GM06990 (cell line): ENCODE measurements at regions not wholly inside any gene's neighbourhood (a gene's known extent, or its start where the extent isn't known, plus 50 kb on each side); places are given as distances from the start of the nearest gene placed in this dataset.

Source experiments
- DNase-seq: peaks from one replicate; pipeline ENCODE4 v3.0.0-alpha.2; 2011; ENCODE audit not compliant: insufficient read length; ENCODE audit errors: extremely low read depth
- H3K27me3 ChIP-seq: replicated peaks from 2 replicates; pipeline ENCODE4 v1.6.0; 2011; ENCODE audit warnings: low read length; ENCODE audit not compliant: control insufficient read depth, insufficient read depth
- H3K36me3 ChIP-seq: 2 replicates; pipeline ENCODE4 v1.5.1; 2011; ENCODE audit warnings: low read length; ENCODE audit not compliant: control insufficient read depth, insufficient read depth
- H3K4me3 ChIP-seq: replicated peaks from 2 replicates; pipeline ENCODE4 v1.5.1; 2011; ENCODE audit warnings: low read depth, mild to moderate bottlenecking, control low read depth, low read length
- TF ChIP-seq, protein P1 (sequence below): IDR thresholded peaks from 2 replicates; pipeline ENCODE4 v1.5.1; 2011; ENCODE audit warnings: low read length, control low read depth, mild to moderate bottlenecking, inconsistent platforms; ENCODE audit not compliant: insufficient read depth, poor library complexity, severe bottlenecking

DNA sequence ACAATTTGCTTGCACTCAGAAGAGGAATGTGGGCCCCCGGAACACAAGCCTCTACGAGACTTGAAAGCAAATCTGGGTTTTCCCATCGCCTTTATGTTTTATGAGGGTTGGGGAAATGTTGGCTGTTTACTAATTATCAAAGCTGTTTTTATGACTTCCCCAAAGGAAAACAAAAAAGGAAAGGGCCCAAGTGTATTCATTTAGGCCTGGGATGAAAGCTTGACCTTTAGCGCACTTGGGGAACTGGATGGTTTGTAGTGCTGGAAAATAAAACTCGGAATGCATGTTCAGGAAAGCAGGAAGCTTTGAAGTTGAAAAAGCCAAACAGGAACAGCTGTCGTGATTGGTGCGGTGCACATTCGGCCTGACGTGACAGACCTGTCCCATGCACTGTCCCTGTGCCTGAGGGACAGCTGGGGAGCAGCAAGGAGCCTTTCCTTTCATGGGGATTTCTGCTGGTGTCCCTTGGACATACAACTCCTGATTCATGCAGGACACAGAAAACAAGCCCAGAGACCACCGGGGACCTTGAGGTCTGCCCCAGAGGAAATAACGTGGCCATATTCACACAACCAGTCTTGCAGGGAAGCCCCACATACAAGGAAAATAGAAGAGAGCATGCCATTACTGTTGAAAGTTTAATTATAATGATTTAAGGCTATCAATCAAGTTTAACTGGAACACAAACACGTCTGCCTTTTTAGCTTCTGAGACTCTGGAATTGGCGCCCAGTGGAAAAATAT is 169.7 kb upstream of the APCDD1 start:
- H3K36me3 ChIP-seq, result no peaks in the 10 kb centered on the region
- H3K27me3 ChIP-seq, result no peaks in the 10 kb centered on the region; the same call in 1 of the 2 replicates
- H3K4me3 ChIP-seq, result no peak overlapping the region
- TF ChIP-seq, protein P1, sequence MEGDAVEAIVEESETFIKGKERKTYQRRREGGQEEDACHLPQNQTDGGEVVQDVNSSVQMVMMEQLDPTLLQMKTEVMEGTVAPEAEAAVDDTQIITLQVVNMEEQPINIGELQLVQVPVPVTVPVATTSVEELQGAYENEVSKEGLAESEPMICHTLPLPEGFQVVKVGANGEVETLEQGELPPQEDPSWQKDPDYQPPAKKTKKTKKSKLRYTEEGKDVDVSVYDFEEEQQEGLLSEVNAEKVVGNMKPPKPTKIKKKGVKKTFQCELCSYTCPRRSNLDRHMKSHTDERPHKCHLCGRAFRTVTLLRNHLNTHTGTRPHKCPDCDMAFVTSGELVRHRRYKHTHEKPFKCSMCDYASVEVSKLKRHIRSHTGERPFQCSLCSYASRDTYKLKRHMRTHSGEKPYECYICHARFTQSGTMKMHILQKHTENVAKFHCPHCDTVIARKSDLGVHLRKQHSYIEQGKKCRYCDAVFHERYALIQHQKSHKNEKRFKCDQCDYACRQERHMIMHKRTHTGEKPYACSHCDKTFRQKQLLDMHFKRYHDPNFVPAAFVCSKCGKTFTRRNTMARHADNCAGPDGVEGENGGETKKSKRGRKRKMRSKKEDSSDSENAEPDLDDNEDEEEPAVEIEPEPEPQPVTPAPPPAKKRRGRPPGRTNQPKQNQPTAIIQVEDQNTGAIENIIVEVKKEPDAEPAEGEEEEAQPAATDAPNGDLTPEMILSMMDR, result no peak
- DNase-seq, result no peak

DNA sequence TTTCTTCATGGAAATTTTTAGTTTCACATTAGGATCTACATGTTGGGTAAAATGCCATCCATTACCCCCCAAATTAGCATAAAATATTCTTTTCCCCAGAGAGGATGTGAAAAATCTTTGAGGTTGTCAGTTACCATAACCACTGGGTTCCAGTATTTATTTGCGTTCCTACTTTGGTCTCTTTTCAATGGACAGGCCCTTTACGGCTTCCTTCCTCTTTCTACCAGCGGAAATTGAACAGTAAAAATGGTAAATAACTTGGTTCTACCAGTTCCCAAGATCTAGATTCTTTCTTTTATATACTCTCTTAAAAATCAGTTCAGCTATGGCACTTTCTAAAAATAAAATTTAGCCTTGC is 169.2 kb upstream of the APCDD1 start:
- no peak for DNase-seq

DNA sequence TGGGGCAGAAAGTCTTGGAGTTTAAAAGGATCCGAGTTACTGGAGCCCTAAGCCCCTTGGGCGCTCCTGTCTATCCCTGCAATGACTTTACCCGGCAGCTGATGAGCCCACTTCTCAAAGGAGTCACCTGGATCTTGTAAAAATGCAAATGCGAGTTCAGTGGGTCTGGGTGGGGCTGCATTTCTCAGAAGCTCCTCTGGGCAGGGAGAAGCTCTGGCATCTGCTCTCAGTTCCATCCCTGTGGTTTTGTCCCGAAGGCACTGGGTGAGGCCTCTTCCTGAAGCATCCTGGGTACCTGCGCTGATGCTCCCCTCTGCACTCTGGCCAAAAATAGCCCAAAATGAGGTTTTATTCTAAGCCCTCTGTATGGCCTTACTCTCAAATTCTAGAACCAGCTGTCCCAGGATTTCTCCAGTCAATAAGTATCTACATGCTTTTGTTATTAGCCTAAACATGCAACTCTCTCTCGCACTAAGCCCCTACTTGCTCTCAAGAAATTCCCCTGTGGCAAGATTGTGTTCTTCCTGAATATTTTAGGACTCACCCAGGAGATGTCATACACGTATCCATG is 167.8 kb upstream of the APCDD1 start:
- DNase-seq, result no peak
- Histone ChIP-seq H3K4me3 (no peak overlapping the region), H3K27me3 (no peaks in the 10 kb centered on the region; the same call in 1 of the 2 replicates), H3K36me3 (no peaks in the 10 kb centered on the region)
- TF ChIP-seq, protein P1, result no peak

More for the DNA sequence above, 169.2 kb upstream of the APCDD1 start:
- no peaks in the 10 kb centered on the region; the same call in 1 of the 2 replicates for H3K27me3 ChIP-seq
- TF ChIP-seq, protein P1, result no peak
- no peaks in the 10 kb centered on the region for H3K36me3 ChIP-seq
- H3K4me3 ChIP-seq, result no peak overlapping the region

DNA sequence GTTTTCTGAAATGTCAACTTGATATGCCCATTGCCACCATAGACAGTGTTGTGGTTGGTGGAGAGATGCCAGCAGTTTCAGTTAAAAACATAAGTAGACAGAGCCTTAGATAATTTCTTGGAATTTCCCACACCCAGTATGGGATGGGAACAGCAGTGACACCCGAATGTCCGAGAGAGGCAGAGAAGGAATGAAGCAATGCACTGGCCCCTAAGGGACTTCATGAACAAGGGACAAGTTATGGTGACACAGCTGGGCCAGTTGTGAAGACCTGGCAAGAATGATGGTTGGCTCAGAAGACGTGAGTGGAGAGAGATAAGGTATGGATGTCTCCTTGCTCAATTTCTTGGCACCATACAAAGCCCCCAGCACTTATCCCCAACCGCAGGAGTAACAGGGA is 165.2 kb upstream of the APCDD1 start:
- no peak overlapping the region for H3K4me3 ChIP-seq
- TF ChIP-seq, protein P1, result no peak
- no peak for DNase-seq
- H3K27me3 ChIP-seq, result no peaks in the 10 kb centered on the region; the same call in 1 of the 2 replicates
- H3K36me3 ChIP-seq, result no peaks in the 10 kb centered on the region

DNA sequence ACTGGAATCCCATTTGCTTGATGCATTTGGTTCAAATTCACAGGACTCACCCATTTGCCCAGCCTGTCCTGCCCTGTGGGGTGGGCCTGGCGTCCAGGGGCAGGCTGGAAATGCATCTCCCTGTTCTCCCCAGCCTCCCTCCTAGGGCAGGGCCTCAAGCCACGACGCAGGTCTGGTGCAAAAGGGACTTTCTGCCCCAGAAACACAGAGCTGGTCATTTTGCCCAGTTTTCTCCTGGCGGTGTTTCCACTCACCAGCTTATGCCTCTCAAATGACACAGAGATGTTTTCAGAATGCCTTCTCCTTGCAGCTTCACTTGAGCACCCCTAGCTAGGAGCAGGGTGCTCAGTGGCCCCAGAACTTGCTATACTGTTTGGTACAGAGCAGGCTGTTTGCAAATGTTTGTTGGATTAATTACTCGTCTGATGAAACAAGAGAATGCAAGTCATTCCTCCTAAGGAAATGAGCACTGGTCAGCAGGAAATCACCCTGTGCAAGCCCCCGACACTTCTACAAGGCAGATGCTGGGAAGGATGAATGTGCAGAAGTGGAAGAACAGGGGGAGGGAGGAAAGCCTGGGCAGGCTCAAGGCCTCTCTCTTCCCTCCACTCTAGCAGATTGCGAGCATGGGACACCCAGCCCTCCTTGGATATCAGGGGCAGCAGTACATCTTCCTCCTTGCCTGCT is 164.3 kb upstream of the APCDD1 start:
- Histone ChIP-seq H3K4me3 (no peak overlapping the region), H3K36me3 (no peaks in the 10 kb centered on the region), H3K27me3 (no peaks in the 10 kb centered on the region; the same call in 1 of the 2 replicates)
- TF ChIP-seq, protein P1, result no peak
- DNase-seq, result no peak
